HL-60 (cell line): ENCODE measurements at regions not wholly inside any gene's neighbourhood (a gene's known extent, or its start where the extent isn't known, plus 50 kb on each side); places are given as distances from the start of the nearest gene placed in this dataset.

Experiments
- CTCF ChIP-seq: IDR thresholded peaks from one replicate; pipeline ENCODE4 v1.5.1; 2011; ENCODE audit warnings: low read length, control low read depth, inconsistent platforms; ENCODE audit not compliant: insufficient read depth
- POLR2AphosphoS5 ChIP-seq: IDR thresholded peaks from 2 replicates; pipeline ENCODE4 v1.6.1; 2012; ENCODE audit warnings: low read depth

GRCh38 chr2:83459456-83459855 lies 999.6 kb downstream of the SUCLG1 start:
- TF ChIP-seq CTCF: no peak
- TF ChIP-seq POLR2AphosphoS5: no peak
